Liver (tissue), 8 donors: ENCODE measurements at regions not wholly inside any gene's neighbourhood (a gene's known extent, or its start where the extent isn't known, plus 50 kb on each side); places are given as distances from the start of the nearest gene placed in this dataset.

Source experiments
- DNase-seq: peaks from one replicate; pipeline ENCODE4 v3.0.0-alpha.2; 2017; ENCODE audit warnings: low spot score
- H3K27ac ChIP-seq, 2 donors: one replicate each; pipeline ENCODE4 v1.7.0; 2013; ENCODE audit warnings: inconsistent platforms in 2 of 2, low read length in 2 of 2, control low read depth in 1 of 2, low read depth in 1 of 2, mild to moderate bottlenecking in 1 of 2
- H3K27me3 ChIP-seq, 4 donors: one replicate each; pipeline versions ENCODE4 v1.6.1 to v1.7.0; 2013; ENCODE audit warnings: low read length in 3 of 4, inconsistent platforms in 1 of 4, mild to moderate bottlenecking in 1 of 4, moderate library complexity in 1 of 4; ENCODE audit not compliant: control insufficient read depth in 4 of 4, insufficient read depth in 4 of 4
- H3K36me3 ChIP-seq, 4 donors: one replicate each; pipeline versions ENCODE4 v1.6.1 to v1.7.0; 2013; ENCODE audit warnings: low read length in 3 of 4, mild to moderate bottlenecking in 3 of 4, low read depth in 1 of 4, moderate library complexity in 1 of 4; ENCODE audit not compliant: control insufficient read depth in 4 of 4, insufficient read depth in 3 of 4
- H3K4me1 ChIP-seq, 4 donors: one replicate each; pipeline versions ENCODE4 v1.6.1 to v1.7.0; 2013; ENCODE audit warnings: low read length in 3 of 4, mild to moderate bottlenecking in 3 of 4, moderate library complexity in 1 of 4; ENCODE audit not compliant: control insufficient read depth in 4 of 4, insufficient read depth in 4 of 4
- H3K4me3 ChIP-seq, 3 donors: one replicate each; pipeline versions ENCODE4 v1.6.1 to v1.7.0; 2013; ENCODE audit warnings: low read length in 3 of 3, control low read depth in 1 of 3, low read depth in 1 of 3, mild to moderate bottlenecking in 1 of 3
- H3K9ac ChIP-seq, 2 donors: one replicate each; pipeline ENCODE4 v1.7.0; 2013; ENCODE audit warnings: low read length in 2 of 2, mild to moderate bottlenecking in 2 of 2, moderate library complexity in 2 of 2, control low read depth in 1 of 2, low read depth in 1 of 2
- H3K9me3 ChIP-seq, 4 donors: one replicate each; pipeline versions ENCODE4 v1.6.1 to v1.7.0; 2013; ENCODE audit warnings: low read length in 3 of 4; ENCODE audit not compliant: control insufficient read depth in 4 of 4
- CTCF ChIP-seq: fragments of 150-350 bp; IDR thresholded peaks from 2 replicates; pipeline ENCODE4 v1.5.1; 2017; ENCODE audit warnings: improper control_type of control experiment, low read depth, low read length; ENCODE audit not compliant: missing input control
- EGR1 ChIP-seq, 2 donors: IDR thresholded peaks; 2 replicates each; pipeline ENCODE4 v1.6.1; 2016 to 2018; ENCODE audit warnings: antibody characterized with exemption in 2 of 2, low read depth in 2 of 2
- FOXA1 ChIP-seq: IDR thresholded peaks from 2 replicates; pipeline ENCODE4 v1.6.1; 2016; ENCODE audit warnings: antibody characterized with exemption
- FOXA2 ChIP-seq: IDR thresholded peaks from 2 replicates; pipeline ENCODE4 v1.6.1; 2016; ENCODE audit warnings: antibody characterized with exemption
- GABPA ChIP-seq, 2 donors: IDR thresholded peaks in 1 of 2; conservative IDR thresholded peaks in 1 of 2; 2 replicates each; pipeline ENCODE4 v1.6.1; 2016; ENCODE audit warnings: antibody characterized with exemption in 2 of 2, mild to moderate bottlenecking in 1 of 2, moderate library complexity in 1 of 2
- HNF4A ChIP-seq, 2 donors: conservative IDR thresholded peaks; 2 replicates each; pipeline ENCODE4 v1.6.1; 2016; ENCODE audit warnings: antibody characterized with exemption in 2 of 2, mild to moderate bottlenecking in 2 of 2
- HNF4G ChIP-seq: IDR thresholded peaks from 2 replicates; pipeline ENCODE4 v1.6.1; 2016; ENCODE audit warnings: antibody characterized with exemption
- JUND ChIP-seq, 2 donors: IDR thresholded peaks; 2 replicates each; pipeline ENCODE4 v1.6.1; 2016; ENCODE audit warnings: antibody characterized with exemption in 2 of 2
- NR2F2 ChIP-seq: IDR thresholded peaks from 2 replicates; pipeline ENCODE4 v1.6.1; 2016; ENCODE audit warnings: antibody characterized with exemption
- RAD21 ChIP-seq, 2 donors: IDR thresholded peaks; 2 replicates each; pipeline ENCODE4 v1.6.1; 2016; ENCODE audit warnings: antibody characterized with exemption in 2 of 2, mild to moderate bottlenecking in 2 of 2
- RXRA ChIP-seq, 2 donors: IDR thresholded peaks; 2 replicates each; pipeline ENCODE4 v1.6.1; 2017 to 2018; ENCODE audit warnings: antibody characterized with exemption in 2 of 2, mild to moderate bottlenecking in 1 of 2
- SP1 ChIP-seq: IDR thresholded peaks from 2 replicates; pipeline ENCODE4 v1.6.1; 2018; ENCODE audit warnings: antibody characterized with exemption, mild to moderate bottlenecking
- TAF1 ChIP-seq: conservative IDR thresholded peaks from 2 replicates; pipeline ENCODE4 v1.6.1; 2016; ENCODE audit warnings: antibody characterized with exemption, mild to moderate bottlenecking
- YY1 ChIP-seq: IDR thresholded peaks from 2 replicates; pipeline ENCODE4 v1.6.1; 2016; ENCODE audit warnings: antibody characterized with exemption, mild to moderate bottlenecking
- ZBTB33 ChIP-seq: IDR thresholded peaks from 2 replicates; pipeline ENCODE4 v1.6.1; 2016; ENCODE audit warnings: antibody characterized with exemption
- WGBS: extraction: QIAGEN DNeasy Blood & Tissue Kit; methylation state at CpG from one replicate; pipeline ENCODE4 v1.1.7; 2013; 5-methylcytosine and 5-hydroxymethylcytosine counted together
- TF ChIP-seq, protein P1 (sequence below): IDR thresholded peaks from 2 replicates; pipeline ENCODE4 v1.6.1; 2016; ENCODE audit warnings: antibody characterized with exemption, mild to moderate bottlenecking
- TF ChIP-seq, protein P2 (sequence below): IDR thresholded peaks from 2 replicates; pipeline ENCODE4 v1.6.1; 2016; ENCODE audit warnings: antibody characterized with exemption
- TF ChIP-seq, protein P3 (sequence below): IDR thresholded peaks from 2 replicates; pipeline ENCODE4 v1.6.1; 2016; ENCODE audit warnings: antibody characterized with exemption
- donor health status: healthy.
- donor health status: healthy.
- donor health status: healthy.
- donor health status: healthy.
- donor health status: healthy.

DNA sequence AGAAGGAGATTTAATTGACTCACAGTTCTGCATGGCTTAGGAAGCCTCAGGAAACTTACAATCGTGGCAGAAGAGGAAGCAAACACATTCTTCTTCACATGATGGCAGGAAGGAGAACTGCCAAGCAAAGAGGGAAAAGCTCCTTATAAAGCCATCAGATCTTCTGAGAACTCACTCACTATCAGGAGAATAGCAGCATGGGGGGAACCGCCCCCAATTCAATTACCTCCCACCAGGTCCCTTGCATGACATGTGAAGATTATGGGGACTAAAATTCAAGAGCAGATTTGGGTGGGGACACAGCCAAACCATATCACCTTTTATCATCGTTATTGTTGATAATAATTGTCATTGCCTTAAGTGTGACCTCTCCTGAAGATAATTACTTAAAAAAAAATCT is 197.9 kb upstream of the SLC14A2 start:
- WGBS = 52% methylated on average over 3 of the region's 3 CpGs
- DNase-seq = no peak
- H3K9ac ChIP-seq = no peak overlapping the region

More for the DNA sequence above, 197.9 kb upstream of the SLC14A2 start:
- Histone ChIP-seq H3K4me3 (no peak overlapping the region), H3K9me3 (no peaks in the 10 kb centered on the region), H3K27me3 (peaks cover 0 to 4% (median 0%) of the 10 kb centered on the region in 4 donors), H3K36me3 (no peaks in the 10 kb centered on the region), H3K27ac (no peak overlapping the region), H3K4me1 (no peaks in the 10 kb centered on the region)
- TF ChIP-seq RXRA (IDR thresholded peaks at IDR 0.05) = no peak
- TF ChIP-seq CTCF = no peak
- no peak for TF ChIP-seq FOXA1
- TF ChIP-seq SP1 = no peak
- no peak for TF ChIP-seq ZBTB33
- TF ChIP-seq EGR1 (IDR thresholded peaks at IDR 0.05; ENCODE audit: low read depth in 2 of 2) = no peak
- TF ChIP-seq, protein P1, sequence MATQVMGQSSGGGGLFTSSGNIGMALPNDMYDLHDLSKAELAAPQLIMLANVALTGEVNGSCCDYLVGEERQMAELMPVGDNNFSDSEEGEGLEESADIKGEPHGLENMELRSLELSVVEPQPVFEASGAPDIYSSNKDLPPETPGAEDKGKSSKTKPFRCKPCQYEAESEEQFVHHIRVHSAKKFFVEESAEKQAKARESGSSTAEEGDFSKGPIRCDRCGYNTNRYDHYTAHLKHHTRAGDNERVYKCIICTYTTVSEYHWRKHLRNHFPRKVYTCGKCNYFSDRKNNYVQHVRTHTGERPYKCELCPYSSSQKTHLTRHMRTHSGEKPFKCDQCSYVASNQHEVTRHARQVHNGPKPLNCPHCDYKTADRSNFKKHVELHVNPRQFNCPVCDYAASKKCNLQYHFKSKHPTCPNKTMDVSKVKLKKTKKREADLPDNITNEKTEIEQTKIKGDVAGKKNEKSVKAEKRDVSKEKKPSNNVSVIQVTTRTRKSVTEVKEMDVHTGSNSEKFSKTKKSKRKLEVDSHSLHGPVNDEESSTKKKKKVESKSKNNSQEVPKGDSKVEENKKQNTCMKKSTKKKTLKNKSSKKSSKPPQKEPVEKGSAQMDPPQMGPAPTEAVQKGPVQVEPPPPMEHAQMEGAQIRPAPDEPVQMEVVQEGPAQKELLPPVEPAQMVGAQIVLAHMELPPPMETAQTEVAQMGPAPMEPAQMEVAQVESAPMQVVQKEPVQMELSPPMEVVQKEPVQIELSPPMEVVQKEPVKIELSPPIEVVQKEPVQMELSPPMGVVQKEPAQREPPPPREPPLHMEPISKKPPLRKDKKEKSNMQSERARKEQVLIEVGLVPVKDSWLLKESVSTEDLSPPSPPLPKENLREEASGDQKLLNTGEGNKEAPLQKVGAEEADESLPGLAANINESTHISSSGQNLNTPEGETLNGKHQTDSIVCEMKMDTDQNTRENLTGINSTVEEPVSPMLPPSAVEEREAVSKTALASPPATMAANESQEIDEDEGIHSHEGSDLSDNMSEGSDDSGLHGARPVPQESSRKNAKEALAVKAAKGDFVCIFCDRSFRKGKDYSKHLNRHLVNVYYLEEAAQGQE = no peak
- TF ChIP-seq NR2F2 = no peak
- TF ChIP-seq, protein P2, sequence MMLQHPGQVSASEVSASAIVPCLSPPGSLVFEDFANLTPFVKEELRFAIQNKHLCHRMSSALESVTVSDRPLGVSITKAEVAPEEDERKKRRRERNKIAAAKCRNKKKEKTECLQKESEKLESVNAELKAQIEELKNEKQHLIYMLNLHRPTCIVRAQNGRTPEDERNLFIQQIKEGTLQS = no peak
- TF ChIP-seq FOXA2 = no peak
- no peak for TF ChIP-seq YY1
- TF ChIP-seq TAF1 = no peak
- TF ChIP-seq GABPA (IDR thresholded peaks at IDR 0.05 in 1 of 2, conservative IDR thresholded peaks at IDR 0.05 in 1 of 2) = no peak
- no peak for TF ChIP-seq HNF4G
- TF ChIP-seq, protein P3, sequence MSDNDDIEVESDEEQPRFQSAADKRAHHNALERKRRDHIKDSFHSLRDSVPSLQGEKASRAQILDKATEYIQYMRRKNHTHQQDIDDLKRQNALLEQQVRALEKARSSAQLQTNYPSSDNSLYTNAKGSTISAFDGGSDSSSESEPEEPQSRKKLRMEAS = no peak
- TF ChIP-seq RAD21 (IDR thresholded peaks at IDR 0.05) = no peak
- no peak for TF ChIP-seq JUND (IDR thresholded peaks at IDR 0.05)
- TF ChIP-seq HNF4A (conservative IDR thresholded peaks at IDR 0.05) = no peak
